ENCODE measurements at regions not wholly inside any gene's neighbourhood (a gene's known extent, or its start where the extent isn't known, plus 50 kb on each side); places are given as distances from the start of the nearest gene placed in this dataset.

GRCh38 chr7:25792586-25792985, 359.4 kb upstream of the NFE2L3 start:
- peaks cover 41% of the 10 kb centered on the region for H3K4me1 Mint-ChIP-seq (ENCODE audit: unreplicated experiment)
- no peaks in the 10 kb centered on the region for H3K27me3 Mint-ChIP-seq (ENCODE audit: unreplicated experiment)
- H3K9me3 Mint-ChIP-seq (ENCODE audit: unreplicated experiment) = peaks cover 6% of the 10 kb centered on the region
- TF ChIP-seq CTCF (IDR thresholded peaks at IDR 0.05) = no peak
- H3K36me3 Mint-ChIP-seq (ENCODE audit: unreplicated experiment) = peaks cover 16% of the 10 kb centered on the region
- H3K27ac Mint-ChIP-seq (ENCODE audit: unreplicated experiment) = no peak overlapping the region
- peak; percentile 30 for DNase-seq (ENCODE audit: extremely low spot score, unreplicated experiment)
- H3K4me3 Mint-ChIP-seq (ENCODE audit: unreplicated experiment) = no peak overlapping the region

- no peak for TF ChIP-seq CTCF (IDR thresholded peaks at IDR 0.05)
- peaks cover 27% of the 10 kb centered on the region for H3K4me1 Mint-ChIP-seq (ENCODE audit: unreplicated experiment)
- DNase-seq (ENCODE audit: extremely low spot score, unreplicated experiment) = no peak
- H3K27ac Mint-ChIP-seq (ENCODE audit: unreplicated experiment) = peak overlapping the region; percentile 92
- peaks cover 13% of the 10 kb centered on the region for H3K9me3 Mint-ChIP-seq (ENCODE audit: unreplicated experiment)
- H3K27me3 Mint-ChIP-seq (ENCODE audit: unreplicated experiment) = no peaks in the 10 kb centered on the region
- H3K36me3 Mint-ChIP-seq (ENCODE audit: unreplicated experiment) = peaks cover 16% of the 10 kb centered on the region
- no peak overlapping the region for H3K4me3 Mint-ChIP-seq (ENCODE audit: unreplicated experiment)
These were observed 356.2 kb upstream of the NFE2L3 start for GRCh38 chr7:25795824-25796235.

GRCh38 chr7:25798344-25798743, 353.7 kb upstream of the NFE2L3 start:
- H3K9me3 Mint-ChIP-seq (ENCODE audit: unreplicated experiment) = peaks cover 9% of the 10 kb centered on the region
- H3K4me1 Mint-ChIP-seq (ENCODE audit: unreplicated experiment) = peaks cover 44% of the 10 kb centered on the region
- H3K4me3 Mint-ChIP-seq (ENCODE audit: unreplicated experiment) = no peak overlapping the region
- no peak for DNase-seq (ENCODE audit: extremely low spot score, unreplicated experiment)
- no peak overlapping the region for H3K27ac Mint-ChIP-seq (ENCODE audit: unreplicated experiment)
- H3K36me3 Mint-ChIP-seq (ENCODE audit: unreplicated experiment) = peaks cover 13% of the 10 kb centered on the region
- H3K27me3 Mint-ChIP-seq (ENCODE audit: unreplicated experiment) = no peaks in the 10 kb centered on the region
- no peak for TF ChIP-seq CTCF (IDR thresholded peaks at IDR 0.05)

GRCh38 chr7:25801214-25801613, 350.8 kb upstream of the NFE2L3 start:
- Mint-ChIP-seq H3K9me3 (ENCODE audit: unreplicated experiment) (peaks cover 7% of the 10 kb centered on the region), H3K36me3 (ENCODE audit: unreplicated experiment) (peaks cover 9% of the 10 kb centered on the region), H3K4me1 (ENCODE audit: unreplicated experiment) (peaks cover 59% of the 10 kb centered on the region), H3K27ac (ENCODE audit: unreplicated experiment) (peak overlapping the region; percentile 90), H3K4me3 (ENCODE audit: unreplicated experiment) (no peak overlapping the region), H3K27me3 (ENCODE audit: unreplicated experiment) (no peaks in the 10 kb centered on the region)
- TF ChIP-seq CTCF (IDR thresholded peaks at IDR 0.05) = no peak
- DNase-seq (ENCODE audit: extremely low spot score, unreplicated experiment) = no peak

GRCh38 chr7:25802057-25802456, 349.9 kb upstream of the NFE2L3 start:
- Mint-ChIP-seq H3K4me1 (ENCODE audit: unreplicated experiment) (peaks cover 68% of the 10 kb centered on the region), H3K27me3 (ENCODE audit: unreplicated experiment) (no peaks in the 10 kb centered on the region), H3K36me3 (ENCODE audit: unreplicated experiment) (peaks cover 9% of the 10 kb centered on the region), H3K4me3 (ENCODE audit: unreplicated experiment) (no peak overlapping the region), H3K9me3 (ENCODE audit: unreplicated experiment) (peaks cover 7% of the 10 kb centered on the region), H3K27ac (ENCODE audit: unreplicated experiment) (peak overlapping the region; percentile 90)
- no peak for DNase-seq (ENCODE audit: extremely low spot score, unreplicated experiment)
- no peak for TF ChIP-seq CTCF (IDR thresholded peaks at IDR 0.05)
